Transverse colon (tissue), 4 donors: ENCODE measurements at regions not wholly inside any gene's neighbourhood (a gene's known extent, or its start where the extent isn't known, plus 50 kb on each side); places are given as distances from the start of the nearest gene placed in this dataset.

Experiments
- DNase-seq: peaks from one replicate; pipeline ENCODE4 v3.0.0-alpha.2; 2019
- H3K27ac ChIP-seq, 4 donors: fragments of 200-600 bp; sonication (generic); 2 replicates each; pipeline ENCODE4 v1.5.1; 2016 to 2018; ENCODE audit warnings: inconsistent platforms in 4 of 4
- H3K27me3 ChIP-seq: fragments of 200-600 bp; sonication (generic); 2 replicates; pipeline ENCODE4 v1.5.1; 2017; ENCODE audit warnings: inconsistent platforms
- H3K36me3 ChIP-seq, 4 donors: fragments of 200-600 bp; sonication (generic); 2 replicates each; pipeline ENCODE4 v1.5.1; 2017 to 2019; ENCODE audit warnings: inconsistent platforms in 4 of 4
- H3K4me1 ChIP-seq, 4 donors: fragments of 200-600 bp; sonication (generic); 2 replicates each; pipeline ENCODE4 v1.5.1; 2017 to 2020; ENCODE audit warnings: inconsistent platforms in 4 of 4
- H3K4me3 ChIP-seq, 4 donors: fragments of 200-600 bp; sonication (generic); 1 replicate in 1 of 4; 2 replicates in 3 of 4; pipeline versions ENCODE4 v1.5.1 to v1.6.1; 2017 to 2019; ENCODE audit warnings: inconsistent platforms in 4 of 4
- H3K9me3 ChIP-seq, 2 donors: fragments of 200-600 bp; sonication (generic); 2 replicates each; pipeline ENCODE4 v1.5.1; 2017 to 2019; ENCODE audit warnings: inconsistent platforms in 2 of 2
- EP300 ChIP-seq: sonication (generic); formaldehyde crosslinking; IDR thresholded peaks from one replicate; pipeline ENCODE4 v1.6.1; 2017; ENCODE audit warnings: antibody characterized with exemption, low read depth
- POLR2A ChIP-seq: fragments of 450-650 bp; IDR thresholded peaks from one replicate; pipeline ENCODE4 v1.6.1; 2016; ENCODE audit warnings: antibody characterized with exemption, mild to moderate bottlenecking, moderate library complexity
- POLR2AphosphoS5 ChIP-seq, 3 donors: sonication (generic); formaldehyde crosslinking; IDR thresholded peaks; one replicate each; pipeline ENCODE4 v1.6.1; 2016; ENCODE audit warnings: antibody characterized with exemption in 3 of 3
- WGBS, 2 donors: methylation state at CpG; one replicate each; pipeline ENCODE4 v1.1.5; 2018; ENCODE audit warnings: low coverage in 1 of 2; 5-methylcytosine and 5-hydroxymethylcytosine counted together
- in situ Hi-C, 4 donors: fragments of 200-750 bp; cut with MboI; loops; one replicate each; pipeline versions ENCODE4 v1.15.0 to v1.15.1; 2017; ENCODE audit warnings: low sequenced_read_pairs in 3 of 4, low pct_ligation_motif_present in 1 of 4, low pct_unique_long_range_greater_than_20kb in 1 of 4
- intact Hi-C: fragments of 100-400 bp; cut with DNase I; formaldehyde crosslinking; loops from one replicate; pipeline ENCODE4 v1.15.1; 2023; ENCODE audit warnings: low total_unique reads
- TF ChIP-seq, protein P1 (sequence below), 5 experiments: fragments of 200-600 bp in 3 of 5; fragments of 450-650 bp in 2 of 5; sonication (generic) in 3 of 5; IDR thresholded peaks; 1 replicate in 2 of 5; 2 replicates in 3 of 5; pipeline ENCODE4 v1.5.1; 2016 to 2017; ENCODE audit warnings: antibody characterized with exemption in 5 of 5, inconsistent platforms in 3 of 5, mild to moderate bottlenecking in 2 of 5, moderate library complexity in 1 of 5

DNA sequence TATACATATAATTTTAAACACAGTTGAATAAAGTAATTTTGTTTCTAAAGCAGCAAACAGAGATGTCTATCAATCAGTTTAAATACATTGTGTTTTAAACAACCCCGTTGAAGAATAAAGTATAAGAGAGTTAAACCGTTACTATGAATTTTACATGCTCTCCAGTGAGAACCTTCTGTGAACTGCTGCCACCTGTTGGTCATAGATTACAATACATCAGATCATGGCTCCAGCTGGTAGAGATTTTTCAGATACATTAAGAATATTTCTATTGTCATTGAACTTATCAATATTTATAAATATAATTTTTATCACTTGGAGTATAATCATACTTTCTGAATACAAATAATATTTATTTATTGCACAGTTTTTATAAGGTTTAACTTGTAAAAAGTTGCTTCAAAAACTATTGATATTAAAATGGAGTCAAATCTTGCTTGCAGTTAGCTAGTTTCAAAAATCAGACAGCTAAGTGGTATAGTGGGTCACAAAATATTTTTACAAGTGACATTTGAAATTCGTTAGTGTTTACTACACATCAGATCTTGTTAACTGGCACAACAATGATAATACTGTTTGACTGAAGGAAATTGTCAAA lies 561.2 kb upstream of the PHF14 start:
- H3K27me3 ChIP-seq, result no peaks in the 10 kb centered on the region
- no peaks in the 10 kb centered on the region for H3K9me3 ChIP-seq
- H3K36me3 ChIP-seq, result no peaks in the 10 kb centered on the region
- H3K4me1 ChIP-seq, result no peaks in the 10 kb centered on the region
- no peak overlapping the region for H3K27ac ChIP-seq
- no peak for TF ChIP-seq EP300
- TF ChIP-seq, protein P1, sequence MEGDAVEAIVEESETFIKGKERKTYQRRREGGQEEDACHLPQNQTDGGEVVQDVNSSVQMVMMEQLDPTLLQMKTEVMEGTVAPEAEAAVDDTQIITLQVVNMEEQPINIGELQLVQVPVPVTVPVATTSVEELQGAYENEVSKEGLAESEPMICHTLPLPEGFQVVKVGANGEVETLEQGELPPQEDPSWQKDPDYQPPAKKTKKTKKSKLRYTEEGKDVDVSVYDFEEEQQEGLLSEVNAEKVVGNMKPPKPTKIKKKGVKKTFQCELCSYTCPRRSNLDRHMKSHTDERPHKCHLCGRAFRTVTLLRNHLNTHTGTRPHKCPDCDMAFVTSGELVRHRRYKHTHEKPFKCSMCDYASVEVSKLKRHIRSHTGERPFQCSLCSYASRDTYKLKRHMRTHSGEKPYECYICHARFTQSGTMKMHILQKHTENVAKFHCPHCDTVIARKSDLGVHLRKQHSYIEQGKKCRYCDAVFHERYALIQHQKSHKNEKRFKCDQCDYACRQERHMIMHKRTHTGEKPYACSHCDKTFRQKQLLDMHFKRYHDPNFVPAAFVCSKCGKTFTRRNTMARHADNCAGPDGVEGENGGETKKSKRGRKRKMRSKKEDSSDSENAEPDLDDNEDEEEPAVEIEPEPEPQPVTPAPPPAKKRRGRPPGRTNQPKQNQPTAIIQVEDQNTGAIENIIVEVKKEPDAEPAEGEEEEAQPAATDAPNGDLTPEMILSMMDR (IDR thresholded peaks at IDR 0.05), result peak; percentile 35 to 64 (median 49)
- H3K4me3 ChIP-seq, result no peak overlapping the region
- in situ Hi-C loops, result loop anchor here in 3 of 4 donors (10.0 to 25.0 kb wide), 2 partner anchors 1998 to 2000 kb away; no protein-coding TSS in a partner anchor
- DNase-seq, result no peak
- intact Hi-C loops, result no loop called here
- 2 to 3% methylated on average over 3 of the region's 3 CpGs for WGBS, 2 donors

DNA sequence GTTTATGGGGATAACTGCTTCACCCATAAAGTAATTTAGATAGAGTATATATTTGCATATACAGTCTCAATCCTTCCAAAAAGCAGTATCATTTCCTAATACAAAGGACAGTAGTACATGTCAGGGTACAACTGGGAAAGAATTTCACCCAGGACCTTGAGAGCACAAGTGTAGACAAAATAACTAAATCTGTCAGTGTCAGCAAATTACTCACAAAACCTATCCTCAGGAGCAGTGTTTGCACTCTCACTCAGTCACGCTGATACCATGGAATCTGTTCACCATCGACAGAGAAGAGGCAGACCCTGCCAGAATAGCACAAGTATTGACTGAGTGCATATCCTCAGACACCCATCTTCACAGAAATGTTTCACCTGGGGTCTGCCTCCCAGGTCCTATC lies 554.7 kb upstream of the PHF14 start:
- intact Hi-C loops, result no loop called here
- no peaks in the 10 kb centered on the region for H3K27me3 ChIP-seq
- H3K4me3 ChIP-seq, result no peak overlapping the region
- in situ Hi-C loops, result loop anchor here in 3 of 4 donors (10.0 to 25.0 kb wide), 2 partner anchors 2004 to 2007 kb away; no protein-coding TSS in a partner anchor
- 42 to 53% methylated on average over 2 of the region's 2 CpGs for WGBS, 2 donors
- no peaks in the 10 kb centered on the region for H3K9me3 ChIP-seq
- no peak for DNase-seq
- TF ChIP-seq POLR2A, result no peak
- TF ChIP-seq EP300, result no peak
- TF ChIP-seq, protein P1 (IDR thresholded peaks at IDR 0.05), result no peak
- H3K4me1 ChIP-seq, result no peaks in the 10 kb centered on the region
- H3K27ac ChIP-seq, result no peak overlapping the region
- no peaks in the 10 kb centered on the region for H3K36me3 ChIP-seq

DNA sequence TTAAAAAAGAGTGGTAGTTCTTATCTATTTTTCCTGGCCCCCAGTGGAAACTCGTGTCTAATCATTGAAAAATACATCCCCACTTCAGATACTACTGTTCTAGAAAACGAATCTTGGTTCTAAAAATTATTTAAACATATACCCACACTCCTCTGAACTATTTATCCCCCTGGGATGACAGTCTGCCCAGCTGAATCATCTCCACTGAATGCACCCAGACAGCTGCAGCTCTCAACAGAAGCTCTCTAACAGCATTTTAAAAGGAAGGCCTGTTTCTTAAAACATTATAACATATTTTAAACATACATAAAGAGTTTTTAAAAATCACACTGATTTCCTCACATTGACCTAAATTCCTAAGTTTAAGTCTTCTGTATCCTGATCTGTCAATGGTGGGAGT lies 544.6 kb upstream of the PHF14 start:
- DNase-seq, result no peak
- intact Hi-C loops (no loop called here), in situ Hi-C loops (no loop called here)
- 9 to 17% methylated on average over 2 of the region's 2 CpGs for WGBS, 2 donors
- no peaks in the 10 kb centered on the region for H3K27me3 ChIP-seq
- TF ChIP-seq EP300 (no peak), POLR2AphosphoS5 (IDR thresholded peaks at IDR 0.05) (no peak), POLR2A (no peak)
- TF ChIP-seq, protein P1 (IDR thresholded peaks at IDR 0.05), result no peak
- no peaks in the 10 kb centered on the region for H3K36me3 ChIP-seq
- no peak overlapping the region for H3K27ac ChIP-seq
- no peaks in the 10 kb centered on the region for H3K9me3 ChIP-seq
- no peak overlapping the region for H3K4me3 ChIP-seq
- H3K4me1 ChIP-seq, result no peaks in the 10 kb centered on the region

GRCh38 chr7:10429511-10429910 lies 544.2 kb upstream of the PHF14 start:
- Histone ChIP-seq H3K36me3 (no peaks in the 10 kb centered on the region), H3K9me3 (no peaks in the 10 kb centered on the region), H3K4me3 (no peak overlapping the region), H3K27ac (no peak overlapping the region), H3K27me3 (no peaks in the 10 kb centered on the region), H3K4me1 (no peaks in the 10 kb centered on the region)
- no peak for TF ChIP-seq EP300
- no peak for TF ChIP-seq POLR2AphosphoS5 (IDR thresholded peaks at IDR 0.05)
- TF ChIP-seq POLR2A, result no peak
- TF ChIP-seq, protein P1 (IDR thresholded peaks at IDR 0.05), result no peak
- in situ Hi-C loops, result no loop called here
- no peak for DNase-seq
- intact Hi-C loops, result no loop called here
- 29% methylated on average over 1 of the region's 1 CpG; no CpG with 5 or more reads in 1 of the 2 donors for WGBS, 2 donors
